HG02642 (cell line): ENCODE measurements at regions not wholly inside any gene's neighbourhood (a gene's known extent, or its start where the extent isn't known, plus 50 kb on each side); places are given as distances from the start of the nearest gene placed in this dataset.
"Not testable (repeated sequence)": the region's sequence is repeated elsewhere in the genome, so short reads cannot be mapped to it uniquely, and the experiment has no call there.

Experiments
- ATAC-seq: cut with Tn5 transposase; IDR thresholded peaks from one replicate; pipeline ENCODE4 v1.9.1; 2021; ENCODE audit warnings: mild to moderate bottlenecking; ENCODE audit not compliant: unreplicated experiment, poor library complexity

DNA sequence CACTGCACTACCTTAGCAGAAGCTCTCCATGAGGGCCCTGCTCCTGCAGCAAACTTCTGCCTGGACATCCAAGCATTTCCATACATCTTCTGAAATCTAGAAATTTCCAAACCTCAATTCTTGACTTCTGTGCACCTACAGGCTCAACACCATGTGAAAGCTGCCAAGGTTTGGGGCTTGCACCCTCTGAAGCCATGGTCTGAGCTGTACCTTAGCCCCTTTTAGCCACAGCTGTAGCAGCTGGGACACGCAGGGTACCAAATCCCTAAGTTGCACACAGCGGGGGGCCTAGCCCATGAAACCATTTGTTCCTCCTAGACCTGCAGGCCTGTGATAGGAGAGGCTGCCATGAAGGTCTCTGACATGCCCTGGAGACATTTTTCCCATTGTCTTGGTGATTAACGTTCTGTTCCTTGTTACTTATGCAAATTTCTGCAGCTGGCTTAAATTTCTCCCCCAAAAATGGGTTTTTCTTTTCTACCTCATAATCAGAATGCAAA lies 102.7 kb downstream of the EN1 start:
- ATAC-seq, result not testable (repeated sequence)

DNA sequence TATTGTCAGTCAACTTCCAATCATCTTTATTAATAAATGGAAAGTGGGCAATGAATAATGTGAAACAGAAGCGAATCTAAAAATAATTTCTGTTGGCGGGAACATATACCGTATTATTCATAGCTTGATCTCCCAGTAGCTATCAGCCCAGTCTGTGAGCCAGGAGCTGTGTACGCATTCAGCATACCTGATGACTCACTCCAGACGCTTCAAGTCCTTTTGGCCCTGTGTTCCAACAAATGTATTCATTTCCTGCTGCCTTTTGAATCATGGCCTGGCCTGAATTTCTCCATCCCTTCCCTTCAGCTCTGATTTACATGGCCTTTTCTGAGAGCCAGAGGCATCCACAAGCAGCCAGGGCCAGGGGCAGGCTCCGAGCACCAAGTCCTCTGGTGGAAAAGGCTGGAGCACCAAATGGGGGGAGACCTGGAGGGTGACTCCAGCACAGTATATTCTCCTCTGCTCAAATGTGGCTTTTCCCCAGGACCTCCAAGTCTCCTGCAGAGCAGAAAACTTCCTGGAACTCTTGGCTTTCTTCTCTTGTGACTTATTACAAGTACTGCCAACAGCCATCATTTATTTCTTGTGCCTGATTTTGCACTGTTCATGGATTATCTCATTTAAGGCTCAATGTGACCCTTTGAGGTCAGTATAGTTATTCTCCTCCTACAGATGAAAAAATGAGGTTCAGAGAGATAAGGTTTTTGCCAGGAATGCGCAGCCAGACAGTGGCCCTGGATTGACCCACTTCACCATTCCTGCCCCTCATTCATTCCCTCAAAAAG lies 108.7 kb downstream of the EN1 start:
- ATAC-seq, result no peak

DNA sequence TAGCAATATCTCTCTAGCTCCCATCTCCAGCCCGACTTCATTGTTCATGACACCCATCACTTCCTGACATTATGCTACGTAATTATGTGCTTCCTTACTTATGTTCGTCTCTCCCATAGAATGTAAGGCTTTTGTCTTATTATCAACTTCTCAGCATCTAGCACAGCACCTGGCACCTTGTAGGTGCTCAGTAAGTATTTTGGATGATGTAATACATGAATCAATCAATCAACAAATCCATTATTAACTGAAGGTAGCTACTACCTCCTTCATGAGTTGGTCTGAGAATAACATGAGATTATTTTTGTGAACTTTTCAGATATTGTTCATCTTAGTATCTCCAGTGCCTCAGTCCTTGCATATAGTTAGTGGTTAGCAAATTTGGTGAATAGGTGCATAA lies 109.3 kb downstream of the EN1 start:
- ATAC-seq, result no peak

DNA sequence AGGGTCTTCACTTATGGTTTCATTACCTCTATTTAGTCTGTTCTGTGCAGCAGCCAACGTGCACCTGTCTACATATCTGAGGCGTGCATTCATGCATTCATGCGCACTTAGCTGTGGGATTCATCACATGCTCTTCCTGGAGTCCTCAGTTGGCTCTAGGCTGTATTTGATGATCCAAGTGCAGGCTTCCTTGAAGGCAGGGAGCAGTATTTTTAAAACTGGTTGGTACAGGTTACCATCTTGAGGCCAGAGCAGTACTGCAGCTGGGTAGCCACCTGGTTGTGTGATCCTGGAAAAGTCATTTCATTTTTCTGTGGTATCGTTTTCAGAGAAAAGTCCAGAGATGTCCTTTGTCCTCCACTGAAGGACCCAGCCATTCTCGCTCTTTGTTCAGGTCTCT lies 109.8 kb downstream of the EN1 start:
- ATAC-seq, result no peak

DNA sequence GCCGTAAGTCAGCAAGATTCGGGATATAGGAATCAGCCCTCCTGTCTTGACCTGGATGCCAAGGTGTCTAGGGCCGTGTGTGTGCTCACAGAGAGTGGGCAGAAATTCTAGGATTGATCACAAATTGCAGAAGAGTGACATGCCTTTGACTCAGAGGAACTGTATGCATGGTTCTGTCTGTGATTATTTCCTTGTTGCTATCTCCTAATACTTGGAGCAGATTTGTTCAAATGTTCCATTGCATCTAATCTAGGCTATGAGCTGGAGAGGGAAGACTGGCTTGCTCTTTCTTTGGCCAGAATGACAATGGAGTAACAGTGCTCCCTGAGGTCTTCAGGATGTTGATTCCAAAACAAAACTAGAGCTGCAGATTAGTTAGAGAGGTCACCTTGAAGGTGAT lies 115.0 kb downstream of the EN1 start:
- no peak for ATAC-seq

- ATAC-seq, result no peak
Measured at GRCh38 chr2:118731413-118731812, 116.0 kb downstream of the EN1 start.

- no peak for ATAC-seq
Measured at GRCh38 chr2:118730405-118730804, 117.0 kb downstream of the EN1 start.

GRCh38 chr2:118729760-118730159 lies 117.7 kb downstream of the EN1 start:
- ATAC-seq, result no peak

- ATAC-seq, result no peak
Measured at GRCh38 chr2:118728984-118729383, 118.5 kb downstream of the EN1 start.

- ATAC-seq, result no peak
Measured at GRCh38 chr2:118726821-118727220, 120.6 kb downstream of the EN1 start.

DNA sequence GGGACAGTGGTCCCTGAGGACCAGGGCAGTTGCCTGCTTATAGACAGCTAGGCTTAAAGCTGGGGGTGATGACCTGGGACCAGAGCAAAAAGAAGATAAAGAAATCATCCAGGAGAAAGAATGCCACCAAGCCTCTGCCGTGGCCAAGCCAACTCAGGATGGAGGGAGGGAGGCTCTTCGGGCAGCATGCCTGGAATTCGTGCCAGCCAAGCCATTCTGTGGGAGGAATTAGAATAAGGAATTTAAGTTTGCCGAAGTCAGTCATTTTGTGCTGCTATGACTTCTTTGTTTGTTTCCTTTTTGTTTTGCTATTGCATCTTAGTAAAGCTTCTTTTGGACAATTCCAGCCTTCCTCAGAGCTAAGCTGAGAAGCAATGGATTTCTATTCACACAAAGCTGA lies 124.1 kb downstream of the EN1 start:
- no peak for ATAC-seq

GRCh38 chr2:118722976-118723375 lies 124.5 kb downstream of the EN1 start:
- ATAC-seq, result no peak

DNA sequence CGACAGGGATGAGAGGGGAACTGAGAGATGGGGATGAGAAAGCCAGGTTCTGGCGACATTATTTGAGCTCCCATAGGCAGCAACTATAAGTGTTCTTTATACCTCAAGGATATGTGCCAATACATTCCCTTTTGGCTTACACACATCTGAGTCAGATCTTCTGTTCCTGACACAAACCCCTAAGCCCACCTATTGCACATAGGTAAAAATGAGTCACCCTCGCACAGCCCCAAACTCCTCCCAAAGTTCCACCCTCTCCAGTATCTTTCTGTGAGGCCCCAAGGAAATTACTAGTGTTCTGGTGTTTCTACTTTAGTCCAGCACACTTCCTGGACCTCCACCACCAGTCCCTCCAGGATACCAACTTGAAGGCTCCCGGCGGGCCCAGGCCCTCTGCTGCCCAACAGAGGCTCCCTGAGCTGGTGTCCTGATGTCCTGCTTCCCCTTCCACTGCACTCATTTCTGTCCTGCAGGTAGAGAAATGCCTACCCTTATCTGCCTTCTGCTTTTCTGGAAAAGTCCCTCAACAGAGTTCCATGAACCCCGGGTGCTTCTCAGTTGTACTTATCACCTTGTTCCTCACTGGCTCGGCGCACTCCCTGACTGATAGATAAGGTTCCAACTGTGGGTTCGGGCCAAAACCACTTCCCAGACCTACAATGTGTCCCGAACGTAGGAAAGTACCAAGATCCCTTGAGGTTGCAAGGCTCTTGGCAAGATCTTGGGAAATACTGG lies 125.5 kb downstream of the EN1 start:
- ATAC-seq, result no peak

- ATAC-seq, result no peak
Measured at GRCh38 chr2:118720866-118721265, 126.6 kb downstream of the EN1 start.

DNA sequence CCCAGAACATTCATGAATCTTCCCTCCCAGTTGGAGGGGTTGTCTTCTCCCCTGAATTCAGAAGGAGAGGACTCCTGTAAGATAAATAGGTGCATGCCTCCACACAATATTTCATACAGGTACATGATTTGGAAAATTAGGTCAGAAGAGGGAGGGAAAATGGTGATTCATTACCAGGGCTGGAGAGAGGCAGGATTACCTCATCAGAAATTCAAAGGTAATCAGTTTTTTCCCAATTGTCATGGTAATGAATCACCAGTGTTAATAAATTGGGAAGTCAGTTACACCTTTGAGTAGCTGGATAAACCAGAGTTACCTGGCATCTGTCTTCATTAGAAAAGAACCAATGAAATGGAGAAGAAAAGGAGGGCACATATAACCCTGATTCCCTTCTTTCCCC lies 128.5 kb downstream of the EN1 start:
- no peak for ATAC-seq

GRCh38 chr2:118716102-118716501 lies 131.3 kb downstream of the EN1 start:
- ATAC-seq, result no peak

- no peak for ATAC-seq
Measured at GRCh38 chr2:118714118-118714517, 133.3 kb downstream of the EN1 start.

DNA sequence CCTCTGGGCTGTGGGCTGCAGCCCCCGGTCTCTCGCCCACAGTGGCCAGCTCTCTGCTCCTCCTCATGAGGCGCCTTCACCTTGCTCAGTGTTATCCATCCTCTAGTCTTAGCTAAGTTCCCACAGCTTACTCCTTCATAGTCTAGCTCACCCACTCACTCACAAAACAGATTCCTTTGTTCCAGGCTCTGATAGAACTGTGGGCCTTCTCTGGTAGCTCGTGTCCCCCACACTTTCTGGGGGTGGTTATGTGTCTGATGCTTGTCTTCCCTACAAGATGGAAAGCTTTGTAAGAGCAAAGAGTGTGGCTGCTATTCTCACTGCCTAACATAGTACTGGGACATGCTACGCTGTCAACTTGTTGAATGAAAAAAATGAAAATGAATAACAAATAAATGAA lies 135.8 kb downstream of the EN1 start:
- ATAC-seq, result no peak

DNA sequence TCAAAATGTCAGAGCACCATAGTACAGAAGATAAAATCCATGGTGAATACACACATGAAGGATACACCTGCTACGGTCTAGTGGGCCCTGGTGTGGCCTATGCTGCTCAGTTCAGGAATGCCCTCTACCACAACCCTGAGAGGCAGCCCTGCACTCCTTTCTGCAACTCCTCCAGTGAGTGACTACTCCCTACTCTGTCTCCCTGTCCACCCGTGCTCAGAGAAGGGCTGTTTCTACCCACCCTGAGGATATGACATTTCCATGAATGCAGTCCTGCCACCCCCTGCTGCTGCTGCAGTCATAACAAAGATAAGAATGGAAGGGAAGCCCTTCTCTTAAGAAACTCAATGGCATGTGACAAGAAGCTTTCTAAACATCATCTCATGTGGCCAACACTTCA lies 137.0 kb downstream of the EN1 start:
- ATAC-seq, result no peak

DNA sequence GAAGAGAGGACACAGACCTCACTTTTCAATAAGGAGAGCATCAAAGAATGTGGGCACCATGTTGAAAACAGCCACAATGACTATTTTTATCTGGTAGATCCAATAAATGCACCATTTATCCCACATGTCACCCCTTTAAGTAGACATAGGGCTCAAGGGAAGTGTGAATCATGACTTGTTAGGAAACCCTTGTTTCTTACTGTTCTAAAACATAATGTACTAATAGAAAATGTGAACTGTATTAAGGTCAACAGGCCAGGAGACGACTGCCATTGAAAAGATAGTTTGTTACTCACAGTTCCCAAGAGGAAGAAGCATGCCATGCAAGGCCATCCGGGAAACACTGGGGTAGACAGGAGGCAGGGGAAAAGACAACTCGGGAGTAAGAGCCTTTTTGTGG lies 137.7 kb downstream of the EN1 start:
- ATAC-seq, result no peak

DNA sequence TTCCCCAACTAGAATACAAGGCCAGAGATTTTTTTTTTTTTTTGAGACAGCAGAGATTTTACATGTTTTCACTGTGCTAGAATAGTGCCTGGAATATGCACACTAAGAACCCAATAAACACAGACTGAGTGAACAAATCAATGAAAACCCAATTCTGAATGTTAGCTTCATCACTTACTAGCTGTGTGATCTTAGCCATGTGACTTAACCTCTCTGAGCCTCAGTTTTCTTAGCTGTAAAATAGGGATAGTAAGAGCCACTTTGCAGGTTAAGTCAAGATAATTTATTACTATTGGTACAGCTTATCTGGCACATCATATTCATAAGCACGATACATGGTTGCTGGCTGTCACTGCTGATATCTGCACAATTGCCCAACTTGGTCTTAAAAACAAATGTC lies 140.6 kb downstream of the EN1 start:
- ATAC-seq, result no peak

GRCh38 chr2:118706371-118706770 lies 141.1 kb downstream of the EN1 start:
- ATAC-seq, result no peak
